Mesendoderm (in vitro differentiated cells): ENCODE measurements at regions not wholly inside any gene's neighbourhood (a gene's known extent, or its start where the extent isn't known, plus 50 kb on each side); places are given as distances from the start of the nearest gene placed in this dataset.
"Not testable (repeated sequence)": the region's sequence is repeated elsewhere in the genome, so short reads cannot be mapped to it uniquely, and the experiment has no call there.

Experiments used
- DNase-seq: peaks from one replicate; pipeline ENCODE4 v3.0.0; 2013
- H2AK5ac ChIP-seq: 2 replicates; pipeline ENCODE4 v1.6.1; 2013; ENCODE audit warnings: low read length, inconsistent platforms
- H2BK120ac ChIP-seq: 2 replicates; pipeline ENCODE4 v1.6.1; 2013; ENCODE audit warnings: low read depth, mild to moderate bottlenecking, low read length, moderate library complexity, mixed read lengths
- H2BK15ac ChIP-seq: replicated peaks from 2 replicates; pipeline ENCODE4 v1.6.1; 2013; ENCODE audit warnings: low read depth, mild to moderate bottlenecking, moderate library complexity
- H2BK5ac ChIP-seq: 2 replicates; pipeline ENCODE4 v1.6.1; 2013; ENCODE audit warnings: low read length, inconsistent platforms
- H3K18ac ChIP-seq: 2 replicates; pipeline ENCODE4 v1.6.1; 2013; ENCODE audit warnings: mild to moderate bottlenecking, low read length, mixed read lengths
- H3K23ac ChIP-seq: one replicate; pipeline ENCODE4 v1.6.1; 2013; ENCODE audit warnings: low read length
- H3K27ac ChIP-seq: 2 replicates; pipeline ENCODE4 v1.5.1; 2013; ENCODE audit warnings: low read depth, mild to moderate bottlenecking, inconsistent platforms, low read length, moderate library complexity
- H3K27me3 ChIP-seq: 2 replicates; pipeline ENCODE4 v1.6.1; 2013; ENCODE audit warnings: low read length, control low read depth, mild to moderate bottlenecking, inconsistent platforms; ENCODE audit not compliant: insufficient read depth, poor library complexity
- H3K36me3 ChIP-seq: 2 replicates; pipeline ENCODE4 v1.6.1; 2013; ENCODE audit warnings: low read length, inconsistent platforms; ENCODE audit not compliant: control insufficient read depth, insufficient read depth
- H3K4ac ChIP-seq: one replicate; pipeline ENCODE4 v1.6.1; 2013; ENCODE audit warnings: low read depth, mild to moderate bottlenecking, low read length, moderate library complexity
- H3K4me1 ChIP-seq: 2 replicates; pipeline ENCODE4 v1.6.1; 2013; ENCODE audit warnings: low read depth, low read length, inconsistent platforms; ENCODE audit not compliant: control insufficient read depth
- H3K4me2 ChIP-seq: 2 replicates; pipeline ENCODE4 v1.6.1; 2013; ENCODE audit warnings: low read length
- H3K4me3 ChIP-seq: 2 replicates; pipeline ENCODE4 v1.5.1; 2013; ENCODE audit warnings: mild to moderate bottlenecking, low read length
- H3K56ac ChIP-seq: one replicate; pipeline ENCODE4 v1.6.1; 2013; ENCODE audit warnings: low read length
- H3K79me1 ChIP-seq: 2 replicates; pipeline ENCODE4 v1.6.1; 2013; ENCODE audit warnings: low read length, inconsistent platforms
- H3K79me2 ChIP-seq: 2 replicates; pipeline ENCODE4 v1.6.1; 2013; ENCODE audit warnings: mild to moderate bottlenecking, low read length; ENCODE audit not compliant: control insufficient read depth, insufficient read depth
- H3K9ac ChIP-seq: 2 replicates; pipeline ENCODE4 v1.6.1; 2013; ENCODE audit warnings: low read length, inconsistent platforms
- H4K5ac ChIP-seq: one replicate; pipeline ENCODE4 v1.6.1; 2013; ENCODE audit warnings: low read length
- H4K8ac ChIP-seq: one replicate; pipeline ENCODE4 v1.6.1; 2013; ENCODE audit warnings: low read depth, mild to moderate bottlenecking, control low read depth, low read length, moderate library complexity
- WGBS: extraction: QIAGEN DNeasy Blood & Tissue Kit; methylation state at CpG from one replicate; pipeline ENCODE4 v1.1.7; 2013; ENCODE audit warnings: low lambda C conversion rate, missing lambda C conversion rate; ENCODE audit not compliant: insufficient coverage; ENCODE audit errors: extremely low coverage; 5-methylcytosine and 5-hydroxymethylcytosine counted together

- Histone ChIP-seq H3K9ac (no peak overlapping the region), H3K27me3 (no peaks in the 10 kb centered on the region), H3K4me2 (no peak overlapping the region), H3K4ac (no peak overlapping the region), H3K79me2 (no peaks in the 10 kb centered on the region), H3K27ac (no peak overlapping the region), H4K5ac (no peak overlapping the region), H2BK15ac (no peak overlapping the region), H3K18ac (no peak overlapping the region), H2AK5ac (no peak overlapping the region), H2BK120ac (no peak overlapping the region), H3K23ac (no peak overlapping the region), H3K56ac (no peak overlapping the region), H3K79me1 (no peaks in the 10 kb centered on the region), H3K36me3 (no peaks in the 10 kb centered on the region), H3K4me3 (no peak overlapping the region), H4K8ac (no peak overlapping the region), H3K4me1 (no peaks in the 10 kb centered on the region), H2BK5ac (no peak overlapping the region)
- DNase-seq, result no peak
- no CpG with 5 or more reads among the region's 9 CpGs for WGBS
Observed at GRCh38 chr2:133894429-133894828, 326.2 kb upstream of the NCKAP5 start.

GRCh38 chr2:133897838-133898237 is 329.6 kb upstream of the NCKAP5 start:
- H3K36me3 ChIP-seq, H3K4me2 ChIP-seq, H3K79me2 ChIP-seq, H2BK5ac ChIP-seq, H3K18ac ChIP-seq, H3K23ac ChIP-seq, H3K4me1 ChIP-seq, H4K8ac ChIP-seq, H3K4ac ChIP-seq, DNase-seq, H3K56ac ChIP-seq, H4K5ac ChIP-seq, H2AK5ac ChIP-seq, H3K27me3 ChIP-seq, H3K79me1 ChIP-seq, H3K4me3 ChIP-seq, H3K27ac ChIP-seq, H3K9ac ChIP-seq, H2BK120ac ChIP-seq, H2BK15ac ChIP-seq: not testable (repeated sequence)
- WGBS, result no CpG with 5 or more reads among the region's 4 CpGs

- Histone ChIP-seq H3K27me3 (no peaks in the 10 kb centered on the region), H3K27ac (no peak overlapping the region), H3K79me1 (no peaks in the 10 kb centered on the region), H3K23ac (no peak overlapping the region), H2BK120ac (no peak overlapping the region), H3K4me3 (no peak overlapping the region), H2AK5ac (no peak overlapping the region), H3K4me1 (no peaks in the 10 kb centered on the region), H3K9ac (no peak overlapping the region), H2BK5ac (no peak overlapping the region), H3K4ac (no peak overlapping the region), H3K79me2 (no peaks in the 10 kb centered on the region), H3K18ac (no peak overlapping the region), H3K56ac (no peak overlapping the region), H4K8ac (no peak overlapping the region), H4K5ac (no peak overlapping the region), H3K4me2 (no peak overlapping the region), H3K36me3 (no peaks in the 10 kb centered on the region), H2BK15ac (no peak overlapping the region)
- no peak for DNase-seq
- no CpG with 5 or more reads among the region's 3 CpGs for WGBS
Observed at GRCh38 chr2:133900909-133901308, 332.6 kb upstream of the NCKAP5 start.

- Histone ChIP-seq H3K79me2 (no peaks in the 10 kb centered on the region), H3K18ac (no peak overlapping the region), H2BK120ac (no peak overlapping the region), H3K4me2 (no peak overlapping the region), H4K8ac (no peak overlapping the region), H3K27me3 (no peaks in the 10 kb centered on the region), H3K36me3 (no peaks in the 10 kb centered on the region), H3K4me3 (no peak overlapping the region), H4K5ac (no peak overlapping the region), H3K27ac (no peak overlapping the region), H3K56ac (no peak overlapping the region), H3K4me1 (no peaks in the 10 kb centered on the region), H3K9ac (no peak overlapping the region), H3K4ac (no peak overlapping the region), H3K23ac (no peak overlapping the region), H2BK5ac (no peak overlapping the region), H3K79me1 (no peaks in the 10 kb centered on the region), H2AK5ac (no peak overlapping the region), H2BK15ac (no peak overlapping the region)
- DNase-seq, result no peak
Observed at GRCh38 chr2:133906396-133906795, 338.1 kb upstream of the NCKAP5 start.

- Histone ChIP-seq H3K9ac (no peak overlapping the region), H3K36me3 (no peaks in the 10 kb centered on the region)
Observed at GRCh38 chr2:133906926-133907325, 338.7 kb upstream of the NCKAP5 start.

GRCh38 chr2:133908171-133908570 is 339.9 kb upstream of the NCKAP5 start:
- H3K79me2 ChIP-seq, result no peaks in the 10 kb centered on the region

More at GRCh38 chr2:133906926-133907325, 338.7 kb upstream of the NCKAP5 start:
- no peak overlapping the region for H2BK120ac ChIP-seq
- H3K56ac ChIP-seq, result no peak overlapping the region
- no peaks in the 10 kb centered on the region for H3K79me1 ChIP-seq
- no peak overlapping the region for H2BK5ac ChIP-seq
- no peak overlapping the region for H3K4ac ChIP-seq
- no peak overlapping the region for H3K27ac ChIP-seq
- no peaks in the 10 kb centered on the region for H3K4me1 ChIP-seq
- H3K27me3 ChIP-seq, result no peaks in the 10 kb centered on the region
- no peaks in the 10 kb centered on the region for H3K79me2 ChIP-seq
- DNase-seq, result no peak
- no peak overlapping the region for H3K4me3 ChIP-seq
- H2AK5ac ChIP-seq, result no peak overlapping the region
- H3K23ac ChIP-seq, result no peak overlapping the region
- H4K8ac ChIP-seq, result no peak overlapping the region
- no peak overlapping the region for H3K4me2 ChIP-seq
- no peak overlapping the region for H4K5ac ChIP-seq
- H2BK15ac ChIP-seq, result no peak overlapping the region
- H3K18ac ChIP-seq, result no peak overlapping the region

More at GRCh38 chr2:133908171-133908570, 339.9 kb upstream of the NCKAP5 start:
- Histone ChIP-seq H3K4me1 (no peaks in the 10 kb centered on the region), H2BK120ac (no peak overlapping the region), H3K18ac (no peak overlapping the region), H3K4me3 (no peak overlapping the region), H3K56ac (no peak overlapping the region), H4K5ac (no peak overlapping the region), H3K9ac (no peak overlapping the region), H3K36me3 (no peaks in the 10 kb centered on the region), H4K8ac (no peak overlapping the region), H3K27me3 (no peaks in the 10 kb centered on the region), H2BK15ac (no peak overlapping the region), H2AK5ac (no peak overlapping the region), H3K79me1 (no peaks in the 10 kb centered on the region), H2BK5ac (no peak overlapping the region), H3K4ac (no peak overlapping the region), H3K4me2 (no peak overlapping the region), H3K27ac (no peak overlapping the region), H3K23ac (no peak overlapping the region)
- DNase-seq, result no peak
